WTC11 (cell line): ENCODE measurements at regions not wholly inside any gene's neighbourhood (a gene's known extent, or its start where the extent isn't known, plus 50 kb on each side); places are given as distances from the start of the nearest gene placed in this dataset.
A peak's percentile ranks its signal among the peaks of the same experiment; 100 is the strongest.
"Not testable (repeated sequence)": the region's sequence is repeated elsewhere in the genome, so short reads cannot be mapped to it uniquely, and the experiment has no call there.

ENCODE experiments used
- ATAC-seq: fragments of 200-7000 bp; cut with Tn5 transposase; 2 replicates; pipeline ENCODE4 v1.10.0; 2021; ENCODE audit warnings: mild to moderate bottlenecking, moderate library complexity
- CTCF ChIA-PET: fragments of 300-600 bp; sonication (Branson Sonifier 250); formaldehyde crosslinking; loops from one replicate; lab custom pipeline; 2021; ENCODE audit warnings: antibody characterized with exemption; lab: Charles Lee
- POLR2A ChIA-PET: fragments of 350-600 bp; sonication (Branson Sonifier 250); formaldehyde crosslinking; loops from one replicate; lab custom pipeline; 2021; ENCODE audit warnings: antibody characterized with exemption; lab: Charles Lee
- DNase-seq: peaks from one replicate; pipeline ENCODE4 v3.0.0; 2021; ENCODE audit warnings: low spot score
- H3K27ac Mint-ChIP-seq: 2 replicates; pipeline ENCODE4 v1.8.0; 2021; ENCODE audit warnings: mixed read lengths
- H3K27me3 Mint-ChIP-seq: 2 replicates; pipeline ENCODE4 v1.8.0; 2021; ENCODE audit warnings: low read depth, mild to moderate bottlenecking, moderate library complexity, mixed read lengths
- H3K36me3 Mint-ChIP-seq: 2 replicates; pipeline ENCODE4 v1.8.0; 2021; ENCODE audit warnings: mixed read lengths
- H3K4me1 Mint-ChIP-seq: 2 replicates; pipeline ENCODE4 v1.8.0; 2022; ENCODE audit warnings: mixed read lengths
- H3K4me3 Mint-ChIP-seq: 2 replicates; pipeline ENCODE4 v1.8.0; 2021; ENCODE audit warnings: mild to moderate bottlenecking, moderate library complexity, mixed read lengths
- H3K9me3 Mint-ChIP-seq: 2 replicates; pipeline ENCODE4 v1.8.0; 2021; ENCODE audit warnings: mixed read lengths
- ATF3 ChIP-seq: sonication (generic); formaldehyde crosslinking; conservative IDR thresholded peaks from 2 replicates; pipeline ENCODE4 v1.8.1; 2022; ENCODE audit warnings: mild to moderate bottlenecking, missing genetic modification reagents
- CREB1 ChIP-seq: sonication (generic); formaldehyde crosslinking; IDR thresholded peaks from 2 replicates; pipeline ENCODE4 v1.8.0; 2023; ENCODE audit warnings: mild to moderate bottlenecking, missing genetic modification reagents
- CREM ChIP-seq: sonication (generic); formaldehyde crosslinking; IDR thresholded peaks from 2 replicates; pipeline ENCODE4 v1.8.1; 2022; ENCODE audit warnings: mild to moderate bottlenecking, missing genetic modification reagents, moderate library complexity
- ERG ChIP-seq: fragments of 250-450 bp; sonication (Bioruptor Pico); IDR thresholded peaks from 2 replicates; pipeline ENCODE4 v1.8.0; 2021; ENCODE audit warnings: mild to moderate bottlenecking
- FOXP1 ChIP-seq: sonication (generic); formaldehyde crosslinking; IDR thresholded peaks from 2 replicates; pipeline ENCODE4 v1.8.0; 2022; ENCODE audit warnings: missing genetic modification reagents, mild to moderate bottlenecking, moderate library complexity, borderline replicate concordance
- GABPB1 ChIP-seq: sonication (generic); formaldehyde crosslinking; IDR thresholded peaks from 2 replicates; pipeline ENCODE4 v1.8.1; 2023; ENCODE audit warnings: mild to moderate bottlenecking, missing genetic modification reagents
- HMGA2 ChIP-seq: fragments of 250-450 bp; sonication (Bioruptor Pico); IDR thresholded peaks from 2 replicates; pipeline ENCODE4 v1.4.0; 2021; ENCODE audit warnings: mild to moderate bottlenecking, moderate library complexity
- MXD4 ChIP-seq: fragments of 250-450 bp; sonication (Bioruptor Pico); IDR thresholded peaks from 2 replicates; pipeline ENCODE4 v1.8.0; 2021; ENCODE audit warnings: mild to moderate bottlenecking, moderate library complexity, borderline replicate concordance
- NFATC4 ChIP-seq: fragments of 250-450 bp; sonication (Bioruptor Pico); IDR thresholded peaks from 2 replicates; pipeline ENCODE4 v1.9.0; 2021; ENCODE audit warnings: mild to moderate bottlenecking
- NR1H2 ChIP-seq: sonication (generic); formaldehyde crosslinking; IDR thresholded peaks from 2 replicates; pipeline ENCODE4 v1.9.0; 2021; ENCODE audit warnings: mild to moderate bottlenecking, moderate library complexity, missing genetic modification reagents
- NR3C1 ChIP-seq: sonication (generic); formaldehyde crosslinking; conservative IDR thresholded peaks from 2 replicates; pipeline ENCODE4 v1.8.1; 2023; ENCODE audit warnings: low read depth, mild to moderate bottlenecking, missing genetic modification reagents
- ZBTB43 ChIP-seq: sonication (generic); formaldehyde crosslinking; IDR thresholded peaks from 2 replicates; pipeline ENCODE4 v1.8.1; 2023; ENCODE audit warnings: mild to moderate bottlenecking, missing genetic modification reagents
- ZNF263 ChIP-seq: sonication (generic); formaldehyde crosslinking; IDR thresholded peaks from 2 replicates; pipeline ENCODE4 v1.8.1; 2022; ENCODE audit warnings: low read depth, mild to moderate bottlenecking, moderate library complexity, missing genetic modification reagents
- ZNF416 ChIP-seq: fragments of 250-450 bp; sonication (Bioruptor Pico); IDR thresholded peaks from 2 replicates; pipeline ENCODE4 v1.9.0; 2021; ENCODE audit warnings: mild to moderate bottlenecking, inconsistent platforms
- ZNF671 ChIP-seq: fragments of 250-450 bp; sonication (Bioruptor Pico); IDR thresholded peaks from 2 replicates; pipeline ENCODE4 v1.8.0; 2021; ENCODE audit warnings: mild to moderate bottlenecking
- TF ChIP-seq, protein P1 (sequence below): sonication (generic); formaldehyde crosslinking; IDR thresholded peaks from 2 replicates; pipeline ENCODE4 v1.8.0; 2023; ENCODE audit warnings: missing genetic modification reagents
- TF ChIP-seq, protein P2 (sequence below): fragments of 250-450 bp; sonication (Bioruptor Pico); conservative IDR thresholded peaks from 2 replicates; pipeline ENCODE4 v1.9.0; 2021; ENCODE audit warnings: mild to moderate bottlenecking
- TF ChIP-seq, protein P3 (sequence below): fragments of 250-450 bp; sonication (Bioruptor Pico); IDR thresholded peaks from 2 replicates; pipeline ENCODE4 v1.9.0; 2021; ENCODE audit warnings: mild to moderate bottlenecking

- CTCF ChIA-PET = no interaction called here
- H3K4me3 Mint-ChIP-seq = no peak overlapping the region
- TF ChIP-seq ZNF416 (CRISPR knock-in tag) = no peak
- no peak for TF ChIP-seq ZBTB43 (CRISPR knock-in tag)
- TF ChIP-seq ATF3 (CRISPR knock-in tag) = no peak
- TF ChIP-seq HMGA2 = no peak
- TF ChIP-seq, all 79 proteins: peak for 0
- peaks cover 5% of the 10 kb centered on the region; the same call in 1 of the 2 replicates for H3K4me1 Mint-ChIP-seq
- DNase-seq = no peak
- H3K36me3 Mint-ChIP-seq = no peaks in the 10 kb centered on the region
- POLR2A ChIA-PET = no interaction called here
- H3K9me3 Mint-ChIP-seq = peaks cover 9% of the 10 kb centered on the region
- H3K27ac Mint-ChIP-seq = no peak overlapping the region
- ATAC-seq = no peak
- H3K27me3 Mint-ChIP-seq = no peaks in the 10 kb centered on the region
Measured at GRCh38 chr6:16894301-16894700, 133.0 kb upstream of the ATXN1 start.

DNA sequence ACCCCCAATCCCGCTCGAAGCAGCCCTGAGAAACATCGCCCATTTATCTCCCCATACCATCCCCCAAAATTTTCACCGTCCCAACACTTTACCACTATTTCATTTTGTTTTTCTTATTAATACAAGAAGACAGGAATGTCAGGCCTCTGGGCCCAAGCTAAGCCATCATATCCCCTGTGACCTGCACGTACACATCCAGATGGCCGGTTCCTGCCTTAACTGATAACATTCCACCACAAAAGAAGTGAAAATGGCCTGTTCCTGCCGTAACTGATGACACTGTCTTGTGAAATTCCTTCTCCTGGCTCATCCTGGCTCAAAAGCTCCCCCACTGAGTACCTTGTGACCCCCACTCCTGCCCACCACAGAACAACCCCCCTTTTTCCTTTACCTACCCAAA lies 129.8 kb upstream of the ATXN1 start:
- Mint-ChIP-seq H3K9me3 (peaks cover 33% of the 10 kb centered on the region), H3K36me3 (peaks cover 16% of the 10 kb centered on the region)
- CTCF ChIA-PET, H3K4me1 Mint-ChIP-seq, ATAC-seq, DNase-seq, H3K27ac Mint-ChIP-seq, H3K4me3 Mint-ChIP-seq, POLR2A ChIA-PET, H3K27me3 Mint-ChIP-seq: not testable (repeated sequence)

GRCh38 chr6:16885411-16886160 lies 124.3 kb upstream of the ATXN1 start:
- TF ChIP-seq CREB1 = no peak
- no peak for TF ChIP-seq ZNF671 (CRISPR knock-in tag)
- no peak for TF ChIP-seq GABPB1 (CRISPR knock-in tag)
- no peak for TF ChIP-seq NR1H2 (CRISPR knock-in tag)
- TF ChIP-seq, protein P1, sequence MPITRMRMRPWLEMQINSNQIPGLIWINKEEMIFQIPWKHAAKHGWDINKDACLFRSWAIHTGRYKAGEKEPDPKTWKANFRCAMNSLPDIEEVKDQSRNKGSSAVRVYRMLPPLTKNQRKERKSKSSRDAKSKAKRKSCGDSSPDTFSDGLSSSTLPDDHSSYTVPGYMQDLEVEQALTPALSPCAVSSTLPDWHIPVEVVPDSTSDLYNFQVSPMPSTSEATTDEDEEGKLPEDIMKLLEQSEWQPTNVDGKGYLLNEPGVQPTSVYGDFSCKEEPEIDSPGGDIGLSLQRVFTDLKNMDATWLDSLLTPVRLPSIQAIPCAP (CRISPR knock-in tag) = no peak
- TF ChIP-seq CREM (CRISPR knock-in tag) = no peak
- TF ChIP-seq, protein P2, sequence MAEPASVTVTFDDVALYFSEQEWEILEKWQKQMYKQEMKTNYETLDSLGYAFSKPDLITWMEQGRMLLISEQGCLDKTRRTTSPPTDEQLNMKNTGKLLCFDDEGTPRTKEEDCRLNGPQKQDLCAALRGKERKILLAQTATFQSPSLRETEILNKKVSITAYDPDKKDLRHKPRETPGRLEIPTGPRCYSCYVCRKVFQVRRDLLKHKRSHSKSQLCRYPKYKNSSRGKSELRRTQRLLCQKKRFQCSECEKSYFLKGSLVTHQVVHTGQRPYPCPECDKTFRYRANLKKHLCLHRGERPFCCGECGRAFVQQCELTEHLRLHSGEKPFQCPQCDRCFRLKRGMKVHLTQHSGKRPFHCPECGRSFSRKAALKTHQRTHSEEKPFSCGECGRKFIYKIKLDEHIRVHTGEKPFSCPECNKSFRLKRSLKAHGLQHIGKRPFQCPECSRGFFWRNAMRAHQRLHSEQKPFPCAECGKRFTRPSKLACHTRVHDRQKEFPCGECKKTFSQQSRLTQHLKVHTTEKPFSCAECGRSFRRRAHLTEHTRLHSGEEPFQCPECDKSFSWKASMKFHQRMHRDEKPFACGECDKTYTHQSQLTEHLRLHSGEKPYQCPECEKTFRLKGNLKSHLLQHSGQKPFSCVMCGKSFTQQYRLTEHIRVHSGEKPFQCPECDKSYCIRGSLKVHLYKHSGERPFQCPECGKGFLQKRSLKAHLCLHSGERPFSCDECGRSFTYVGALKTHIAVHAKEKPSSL = no peak
- H3K4me1 Mint-ChIP-seq = peaks cover 18% of the 10 kb centered on the region
- no peak for ATAC-seq
- no peaks in the 10 kb centered on the region; the same call in none of the 2 replicates for H3K27me3 Mint-ChIP-seq
- H3K9me3 Mint-ChIP-seq = peaks cover 38% of the 10 kb centered on the region
- ChIA-PET CTCF (no interaction called here), POLR2A (no interaction called here)
- H3K36me3 Mint-ChIP-seq = peaks cover 28% of the 10 kb centered on the region
- no peak for DNase-seq
- no peak overlapping the region for H3K4me3 Mint-ChIP-seq
- no peak overlapping the region for H3K27ac Mint-ChIP-seq

- DNase-seq (no peak), ATAC-seq (no peak; the same call in 1 of the 2 replicates)
- peaks cover 45% of the 10 kb centered on the region for H3K9me3 Mint-ChIP-seq
- no peak overlapping the region for H3K4me3 Mint-ChIP-seq
- 0 out of 2 replicates have a peak overlapping the region, but pooled peaks have one; percentile 39 for H3K27ac Mint-ChIP-seq
- H3K27me3 Mint-ChIP-seq = no peaks in the 10 kb centered on the region; the same call in none of the 2 replicates
- POLR2A ChIA-PET = no interaction called here
- peaks cover 18% of the 10 kb centered on the region for H3K4me1 Mint-ChIP-seq
- peaks cover 35% of the 10 kb centered on the region for H3K36me3 Mint-ChIP-seq
- CTCF ChIA-PET = no interaction called here
- TF ChIP-seq MXD4 (CRISPR knock-in tag) = no peak
- no peak for TF ChIP-seq NR3C1 (CRISPR knock-in tag)
- no peak for TF ChIP-seq NFATC4 (CRISPR knock-in tag)
- no peak for TF ChIP-seq FOXP1 (CRISPR knock-in tag)
- TF ChIP-seq ZBTB43 (CRISPR knock-in tag) = no peak
- TF ChIP-seq, protein P3, sequence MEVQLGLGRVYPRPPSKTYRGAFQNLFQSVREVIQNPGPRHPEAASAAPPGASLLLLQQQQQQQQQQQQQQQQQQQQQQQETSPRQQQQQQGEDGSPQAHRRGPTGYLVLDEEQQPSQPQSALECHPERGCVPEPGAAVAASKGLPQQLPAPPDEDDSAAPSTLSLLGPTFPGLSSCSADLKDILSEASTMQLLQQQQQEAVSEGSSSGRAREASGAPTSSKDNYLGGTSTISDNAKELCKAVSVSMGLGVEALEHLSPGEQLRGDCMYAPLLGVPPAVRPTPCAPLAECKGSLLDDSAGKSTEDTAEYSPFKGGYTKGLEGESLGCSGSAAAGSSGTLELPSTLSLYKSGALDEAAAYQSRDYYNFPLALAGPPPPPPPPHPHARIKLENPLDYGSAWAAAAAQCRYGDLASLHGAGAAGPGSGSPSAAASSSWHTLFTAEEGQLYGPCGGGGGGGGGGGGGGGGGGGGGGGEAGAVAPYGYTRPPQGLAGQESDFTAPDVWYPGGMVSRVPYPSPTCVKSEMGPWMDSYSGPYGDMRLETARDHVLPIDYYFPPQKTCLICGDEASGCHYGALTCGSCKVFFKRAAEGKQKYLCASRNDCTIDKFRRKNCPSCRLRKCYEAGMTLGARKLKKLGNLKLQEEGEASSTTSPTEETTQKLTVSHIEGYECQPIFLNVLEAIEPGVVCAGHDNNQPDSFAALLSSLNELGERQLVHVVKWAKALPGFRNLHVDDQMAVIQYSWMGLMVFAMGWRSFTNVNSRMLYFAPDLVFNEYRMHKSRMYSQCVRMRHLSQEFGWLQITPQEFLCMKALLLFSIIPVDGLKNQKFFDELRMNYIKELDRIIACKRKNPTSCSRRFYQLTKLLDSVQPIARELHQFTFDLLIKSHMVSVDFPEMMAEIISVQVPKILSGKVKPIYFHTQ (CRISPR knock-in tag) = no peak
- TF ChIP-seq ERG (CRISPR knock-in tag) = no peak
- no peak for TF ChIP-seq ZNF263 (CRISPR knock-in tag)
Measured at GRCh38 chr6:16884526-16884925, 123.3 kb upstream of the ATXN1 start.
